H9 (cell line): ENCODE measurements at regions not wholly inside any gene's neighbourhood (a gene's known extent, or its start where the extent isn't known, plus 50 kb on each side); places are given as distances from the start of the nearest gene placed in this dataset.

Experiments
- DNase-seq: peaks from one replicate; pipeline ENCODE4 v3.0.0-alpha.2; 2017
- H2AFZ ChIP-seq: one replicate; pipeline ENCODE4 v1.6.1; 2013; ENCODE audit warnings: mild to moderate bottlenecking, low read length, control low read depth, moderate library complexity
- H2AK5ac ChIP-seq: 2 replicates; pipeline ENCODE4 v1.6.1; 2013; ENCODE audit warnings: low read length, control low read depth, mixed read lengths; ENCODE audit not compliant: insufficient read length
- H2BK120ac ChIP-seq: one replicate; pipeline ENCODE4 v1.6.1; 2013; ENCODE audit warnings: low read depth, mild to moderate bottlenecking, low read length, control low read depth, inconsistent platforms; ENCODE audit not compliant: poor library complexity, severe bottlenecking
- H2BK12ac ChIP-seq: 2 replicates; pipeline ENCODE4 v1.6.1; 2013; ENCODE audit warnings: low read length, control low read depth, mixed read lengths, low read depth; ENCODE audit not compliant: insufficient read length
- H2BK15ac ChIP-seq: 2 replicates; pipeline ENCODE4 v1.6.1; 2013; ENCODE audit warnings: low read depth, low read length, control low read depth
- H2BK20ac ChIP-seq: one replicate; pipeline ENCODE4 v1.6.1; 2013; ENCODE audit warnings: low read depth, mild to moderate bottlenecking, low read length, control low read depth, inconsistent platforms; ENCODE audit not compliant: poor library complexity, severe bottlenecking
- H2BK5ac ChIP-seq: 2 replicates; pipeline ENCODE4 v1.6.1; 2013; ENCODE audit warnings: low read length, control low read depth, mixed read lengths; ENCODE audit not compliant: insufficient read length
- H3K14ac ChIP-seq: 2 replicates; pipeline ENCODE4 v1.6.1; 2013; ENCODE audit warnings: low read length, control low read depth; ENCODE audit not compliant: insufficient read depth
- H3K18ac ChIP-seq: 2 replicates; pipeline ENCODE4 v1.6.1; 2013; ENCODE audit warnings: low read depth, mild to moderate bottlenecking, mixed read lengths, low read length, control low read depth; ENCODE audit not compliant: insufficient read length
- H3K23ac ChIP-seq: 2 replicates; pipeline ENCODE4 v1.6.1; 2013; ENCODE audit warnings: low read length, control low read depth, mixed read lengths, low read depth; ENCODE audit not compliant: insufficient read length
- H3K23me2 ChIP-seq: 2 replicates; pipeline ENCODE4 v1.6.1; 2013; ENCODE audit warnings: low read depth, mild to moderate bottlenecking, mixed read lengths, low read length, control low read depth; ENCODE audit not compliant: insufficient read length, poor library complexity, severe bottlenecking
- H3K27ac ChIP-seq: 2 replicates; pipeline ENCODE4 v1.5.1; 2013; ENCODE audit warnings: low read length, control low read depth, mixed read lengths, low read depth; ENCODE audit not compliant: insufficient read length
- H3K27me3 ChIP-seq: 2 replicates; pipeline ENCODE4 v1.6.1; 2013; ENCODE audit warnings: low read length, control low read depth, inconsistent platforms; ENCODE audit not compliant: insufficient read depth
- H3K4ac ChIP-seq: 2 replicates; pipeline ENCODE4 v1.6.1; 2013; ENCODE audit warnings: low read depth, mild to moderate bottlenecking, control low read depth, inconsistent platforms, low read length, moderate library complexity
- H3K4me1 ChIP-seq: 2 replicates; pipeline ENCODE4 v1.6.1; 2013; ENCODE audit warnings: low read length, control low read depth, inconsistent platforms; ENCODE audit not compliant: insufficient read depth
- H3K4me2 ChIP-seq: 2 replicates; pipeline ENCODE4 v1.6.1; 2013; ENCODE audit warnings: low read length, control low read depth, mixed read lengths; ENCODE audit not compliant: insufficient read length, insufficient read depth
- H3K56ac ChIP-seq: 2 replicates; pipeline ENCODE4 v1.6.1; 2013; ENCODE audit warnings: low read depth, mild to moderate bottlenecking, mixed read lengths, low read length, control low read depth; ENCODE audit not compliant: insufficient read length
- H3K79me1 ChIP-seq: 2 replicates; pipeline ENCODE4 v1.6.1; 2013; ENCODE audit warnings: low read depth, mild to moderate bottlenecking, moderate library complexity, low read length, control low read depth, inconsistent platforms; ENCODE audit not compliant: insufficient read depth, poor library complexity, severe bottlenecking
- H3K79me2 ChIP-seq: 2 replicates; pipeline ENCODE4 v1.6.1; 2013; ENCODE audit warnings: low read length, control low read depth, inconsistent platforms; ENCODE audit not compliant: insufficient read depth
- H3K9ac ChIP-seq: 2 replicates; pipeline ENCODE4 v1.6.1; 2013; ENCODE audit warnings: low read length, control low read depth, mixed read lengths; ENCODE audit not compliant: insufficient read length; ENCODE audit errors: extremely low read depth
- H3K9me3 ChIP-seq: one replicate; pipeline ENCODE4 v1.6.1; 2013; ENCODE audit warnings: low read depth, low read length, inconsistent platforms; ENCODE audit not compliant: control insufficient read depth
- H3T11ph ChIP-seq: one replicate; pipeline ENCODE4 v1.6.1; 2013; ENCODE audit warnings: mild to moderate bottlenecking, low read length, control low read depth, inconsistent platforms
- H4K20me1 ChIP-seq: one replicate; pipeline ENCODE4 v1.6.1; 2013; ENCODE audit not compliant: control insufficient read depth, insufficient read length, insufficient read depth
- H4K5ac ChIP-seq: 2 replicates; pipeline ENCODE4 v1.6.1; 2013; ENCODE audit warnings: low read depth, mild to moderate bottlenecking, mixed read lengths, low read length, control low read depth; ENCODE audit not compliant: insufficient read length
- H4K8ac ChIP-seq: replicated peaks from 2 replicates; pipeline ENCODE4 v1.6.1; 2013; ENCODE audit warnings: low read length, control low read depth, mixed read lengths, low read depth; ENCODE audit not compliant: insufficient read length
- H4K91ac ChIP-seq: 2 replicates; pipeline ENCODE4 v1.6.1; 2013; ENCODE audit warnings: low read depth, mild to moderate bottlenecking, moderate library complexity, mixed read lengths, low read length, control low read depth; ENCODE audit not compliant: insufficient read length
- H3K27ac Mint-ChIP-seq, 3 experiments: 2 replicates in 2 of 3; 3 replicates in 1 of 3; pipeline ENCODE4 v1.8.0; 2020 to 2021; ENCODE audit warnings: mixed read lengths in 3 of 3, mild to moderate bottlenecking in 1 of 3, moderate library complexity in 1 of 3
- H3K27me3 Mint-ChIP-seq: 2 replicates; pipeline ENCODE4 v1.8.0; 2021; ENCODE audit warnings: low read depth, mild to moderate bottlenecking, moderate library complexity, mixed read lengths
- H3K36me3 Mint-ChIP-seq, 3 experiments: 2 replicates in 2 of 3; 3 replicates in 1 of 3; pipeline ENCODE4 v1.8.0; 2020 to 2021; ENCODE audit warnings: low read depth in 3 of 3, mixed read lengths in 3 of 3; ENCODE audit not compliant: insufficient read depth in 1 of 3
- H3K4me1 Mint-ChIP-seq, 2 experiments: 2 replicates each; pipeline ENCODE4 v1.8.0; 2020; ENCODE audit warnings: mixed read lengths in 2 of 2
- H3K4me3 Mint-ChIP-seq, 2 experiments: 2 replicates in 1 of 2; 3 replicates in 1 of 2; pipeline ENCODE4 v1.8.0; 2020 to 2021; ENCODE audit warnings: mild to moderate bottlenecking in 2 of 2, mixed read lengths in 2 of 2, moderate library complexity in 1 of 2
- H3K9me3 Mint-ChIP-seq, 2 experiments: 2 replicates in 1 of 2; 3 replicates in 1 of 2; pipeline ENCODE4 v1.8.0; 2020; ENCODE audit warnings: mild to moderate bottlenecking in 2 of 2, mixed read lengths in 2 of 2, moderate library complexity in 1 of 2
- CTCF ChIP-seq: fragments of 200-600 bp; sonication (generic); conservative IDR thresholded peaks from 3 replicates; pipeline ENCODE4 v1.8.0; 2021; ENCODE audit warnings: antibody characterized with exemption, mild to moderate bottlenecking

- no peak overlapping the region for H3K23ac ChIP-seq
- no peak overlapping the region for H3K4ac ChIP-seq
- H3K9me3 ChIP-seq = no peaks in the 10 kb centered on the region
- H3K14ac ChIP-seq = no peak overlapping the region
- H2BK5ac ChIP-seq = no peak overlapping the region
- H2BK12ac ChIP-seq = no peak overlapping the region
- no peak overlapping the region for H4K5ac ChIP-seq
- no peaks in the 10 kb centered on the region for H3K23me2 ChIP-seq
- DNase-seq = no peak
- H2AK5ac ChIP-seq = no peak overlapping the region
- H3K9ac ChIP-seq = no peak overlapping the region
- H3T11ph ChIP-seq = no peak overlapping the region
- Mint-ChIP-seq H3K4me3 (no peak overlapping the region), H3K27ac (no peak overlapping the region), H3K36me3 (peaks cover 5 to 20% (median 8%) of the 10 kb centered on the region in 3 experiments), H3K4me1 (peaks cover 3 to 4% of the 10 kb centered on the region in 2 experiments; a peak in 3 of 4 replicates), H3K9me3 (peaks cover 14 to 24% of the 10 kb centered on the region in 2 experiments), H3K27me3 (no peaks in the 10 kb centered on the region)
- H3K27ac ChIP-seq = no peak overlapping the region
- H4K91ac ChIP-seq = no peak overlapping the region
- H2AFZ ChIP-seq = no peak overlapping the region
- H3K4me2 ChIP-seq = no peak overlapping the region
- no peaks in the 10 kb centered on the region for H3K79me2 ChIP-seq
- no peaks in the 10 kb centered on the region for H3K4me1 ChIP-seq
- H3K56ac ChIP-seq = no peak overlapping the region
- H2BK15ac ChIP-seq = no peak overlapping the region
- no peak for TF ChIP-seq CTCF
- H3K27me3 ChIP-seq = no peaks in the 10 kb centered on the region
- no peak overlapping the region for H2BK20ac ChIP-seq
- no peaks in the 10 kb centered on the region for H4K20me1 ChIP-seq
- no peak overlapping the region for H2BK120ac ChIP-seq
- no peak overlapping the region for H4K8ac ChIP-seq
- no peaks in the 10 kb centered on the region for H3K79me1 ChIP-seq
- no peak overlapping the region for H3K18ac ChIP-seq
These were observed 377.5 kb downstream of the LMO4 start for GRCh38 chr1:87706203-87706602.
